HG02571 (cell line): ENCODE measurements at regions not wholly inside any gene's neighbourhood (a gene's known extent, or its start where the extent isn't known, plus 50 kb on each side); places are given as distances from the start of the nearest gene placed in this dataset.
A peak's percentile ranks its signal among the peaks of the same experiment; 100 is the strongest.
"Not testable (repeated sequence)": the region's sequence is repeated elsewhere in the genome, so short reads cannot be mapped to it uniquely, and the experiment has no call there.

Experiments
- ATAC-seq: cut with Tn5 transposase; IDR thresholded peaks from one replicate; pipeline ENCODE4 v1.9.1; 2021; ENCODE audit warnings: mild to moderate bottlenecking, moderate library complexity; ENCODE audit not compliant: unreplicated experiment

- ATAC-seq, result not testable (repeated sequence)
These were observed 167.1 kb downstream of the GOSR1 start for GRCh38 chr17:30644287-30644686.

DNA sequence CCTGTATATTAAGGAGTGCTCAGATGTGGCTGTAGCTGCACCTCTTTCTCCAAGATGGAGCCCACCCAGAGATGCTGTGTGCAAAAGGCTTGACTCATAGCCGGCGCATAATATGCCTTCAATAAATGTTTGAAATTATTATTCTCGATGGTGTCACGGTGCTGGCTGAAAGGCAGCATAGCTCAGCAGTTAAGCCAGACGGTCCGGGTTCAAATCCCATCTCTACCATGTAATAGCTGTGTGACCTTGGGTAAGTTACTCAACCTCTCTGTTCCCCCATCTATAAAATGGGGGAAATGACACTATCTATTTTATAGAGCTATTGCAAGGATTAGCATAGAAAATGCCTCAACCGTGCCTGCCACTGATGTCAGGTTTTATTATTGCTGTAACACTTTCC is 164.2 kb downstream of the GOSR1 start:
- ATAC-seq, result not testable (repeated sequence)

DNA sequence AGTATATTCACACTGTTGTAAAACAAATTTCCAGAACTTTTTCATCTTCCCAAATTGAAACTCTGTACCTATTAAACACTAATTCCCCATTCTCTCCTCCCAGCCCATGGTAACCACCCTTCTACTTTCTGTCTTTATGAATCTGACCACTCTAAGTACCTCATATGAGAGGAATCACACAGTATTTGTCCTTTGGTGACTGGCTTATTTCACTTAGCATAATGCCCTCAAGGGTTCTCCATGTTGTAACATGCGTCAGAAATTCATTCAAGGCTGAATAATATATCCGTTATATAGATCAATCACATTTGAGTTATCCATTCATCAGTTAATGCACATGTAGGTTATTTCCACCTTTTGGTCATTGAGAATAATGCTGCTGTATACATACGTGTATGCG is 162.2 kb downstream of the GOSR1 start:
- ATAC-seq, result not testable (repeated sequence)

DNA sequence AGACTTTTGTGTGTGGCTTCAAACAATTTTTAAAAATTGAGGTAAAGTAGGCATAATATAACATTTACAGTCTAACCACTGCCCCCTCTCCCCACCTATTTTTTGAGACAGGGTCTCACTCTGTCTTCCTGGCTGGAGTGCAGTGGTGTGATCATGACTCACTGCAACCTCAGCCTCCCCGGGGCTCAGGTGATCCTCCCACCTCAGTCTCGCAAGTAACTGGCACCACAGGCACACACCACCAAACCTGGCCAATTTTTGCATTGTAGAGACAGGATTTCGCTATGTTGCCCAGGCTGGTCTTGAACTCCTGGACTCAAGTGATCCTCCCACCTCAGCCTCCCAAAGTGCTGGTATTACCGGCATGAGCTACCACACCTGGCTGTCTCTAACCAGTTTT is 161.8 kb downstream of the GOSR1 start:
- ATAC-seq, result not testable (repeated sequence)

DNA sequence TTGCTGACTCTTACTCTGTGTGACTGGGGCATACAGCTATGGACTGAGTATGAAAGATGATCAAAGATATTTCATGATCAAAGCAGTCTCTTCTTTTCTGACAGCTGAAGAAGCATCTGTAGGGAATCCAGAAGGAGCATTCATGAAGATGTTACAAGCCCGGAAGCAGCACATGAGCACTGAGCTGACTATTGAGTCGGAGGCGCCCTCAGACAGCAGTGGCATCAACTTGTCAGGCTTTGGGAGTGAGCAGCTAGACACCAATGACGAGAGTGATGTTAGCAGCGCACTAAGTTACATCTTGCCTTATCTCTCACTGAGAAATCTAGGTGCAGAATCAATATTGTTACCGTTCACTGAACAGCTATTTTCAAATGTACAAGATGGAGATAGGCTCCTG is 154.4 kb downstream of the GOSR1 start:
- ATAC-seq, result not testable (repeated sequence)

- ATAC-seq, result not testable (repeated sequence)
These were observed 148.2 kb downstream of the GOSR1 start for GRCh38 chr17:30625380-30625779.

GRCh38 chr17:30624180-30624579 is 147.0 kb downstream of the GOSR1 start:
- not testable (repeated sequence) for ATAC-seq

GRCh38 chr17:30609682-30610081 is 132.5 kb downstream of the GOSR1 start:
- ATAC-seq, result not testable (repeated sequence)

GRCh38 chr17:30605523-30605922 is 128.3 kb downstream of the GOSR1 start:
- no peak for ATAC-seq

- ATAC-seq, result no peak
These were observed 127.8 kb downstream of the GOSR1 start for GRCh38 chr17:30605027-30605426.

DNA sequence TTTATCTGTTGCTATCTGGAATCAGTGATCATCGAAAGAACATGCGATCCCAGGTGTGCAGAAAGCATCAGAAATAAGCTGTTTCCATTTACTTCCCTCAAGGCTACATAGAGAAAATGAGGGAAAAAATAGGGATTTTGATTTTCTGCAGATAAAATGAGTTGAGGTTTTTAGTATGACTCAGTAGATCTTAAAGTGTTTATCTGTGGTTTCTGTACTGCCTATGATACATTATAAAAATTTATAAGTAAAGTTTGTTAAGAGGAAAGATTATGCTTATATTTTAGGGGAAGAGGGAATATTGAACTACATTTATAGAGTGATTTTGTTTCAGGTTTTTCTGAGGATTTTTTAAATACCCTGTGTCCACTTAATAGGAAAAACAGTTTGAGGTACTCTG is 125.2 kb downstream of the GOSR1 start:
- ATAC-seq, result not testable (repeated sequence)

DNA sequence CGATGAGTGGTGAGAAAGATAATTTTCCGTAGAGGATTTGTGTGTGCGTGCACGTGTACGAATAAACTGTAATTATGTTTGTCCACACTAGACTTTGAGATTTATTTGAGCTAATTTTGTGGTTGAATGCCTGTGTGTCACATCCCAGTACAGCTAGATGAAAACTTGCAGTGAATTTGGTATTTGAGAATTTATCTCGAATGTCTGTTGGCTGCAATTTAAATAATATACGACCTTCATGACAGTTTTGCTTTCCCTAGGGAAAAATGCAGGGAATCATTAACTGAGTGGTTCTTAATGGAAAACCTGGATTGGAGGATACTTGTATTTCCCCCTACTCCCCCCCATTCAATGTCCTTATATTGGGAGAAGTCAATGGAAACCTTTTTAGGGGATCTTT is 124.8 kb downstream of the GOSR1 start:
- not testable (repeated sequence) for ATAC-seq

DNA sequence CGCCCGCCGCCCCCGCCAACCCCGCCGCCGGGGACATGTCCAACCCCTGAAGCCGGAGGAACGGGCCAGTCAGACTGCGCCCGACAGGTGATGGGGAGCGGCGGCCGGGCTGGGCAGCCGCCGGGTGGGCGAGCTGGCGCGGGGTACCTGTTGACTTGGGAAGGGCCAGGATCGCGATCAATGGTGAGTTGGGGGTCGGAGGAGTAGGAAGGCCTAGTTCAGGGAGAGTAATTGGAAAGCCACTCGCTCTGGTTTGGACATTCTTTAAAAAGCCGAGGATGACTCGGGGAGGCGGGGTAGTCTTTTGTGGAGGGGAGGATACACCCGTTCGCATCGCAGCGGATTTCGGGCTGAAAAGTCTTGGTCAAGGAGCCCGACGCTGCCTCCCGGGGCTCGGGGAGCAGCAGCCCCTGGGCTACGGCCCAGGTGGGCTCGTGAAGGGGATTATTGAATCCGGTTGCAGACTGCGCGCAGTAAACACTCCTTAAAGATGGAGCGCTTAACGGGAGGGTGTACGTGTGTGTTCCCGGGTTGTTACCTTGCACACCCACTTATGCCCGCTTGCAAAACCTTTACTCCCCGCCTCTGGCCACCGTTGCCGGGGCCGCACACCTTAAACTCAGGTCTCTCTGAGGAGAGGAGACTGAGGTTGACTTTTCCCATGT is 123.8 kb downstream of the GOSR1 start:
- ATAC-seq, result no peak

DNA sequence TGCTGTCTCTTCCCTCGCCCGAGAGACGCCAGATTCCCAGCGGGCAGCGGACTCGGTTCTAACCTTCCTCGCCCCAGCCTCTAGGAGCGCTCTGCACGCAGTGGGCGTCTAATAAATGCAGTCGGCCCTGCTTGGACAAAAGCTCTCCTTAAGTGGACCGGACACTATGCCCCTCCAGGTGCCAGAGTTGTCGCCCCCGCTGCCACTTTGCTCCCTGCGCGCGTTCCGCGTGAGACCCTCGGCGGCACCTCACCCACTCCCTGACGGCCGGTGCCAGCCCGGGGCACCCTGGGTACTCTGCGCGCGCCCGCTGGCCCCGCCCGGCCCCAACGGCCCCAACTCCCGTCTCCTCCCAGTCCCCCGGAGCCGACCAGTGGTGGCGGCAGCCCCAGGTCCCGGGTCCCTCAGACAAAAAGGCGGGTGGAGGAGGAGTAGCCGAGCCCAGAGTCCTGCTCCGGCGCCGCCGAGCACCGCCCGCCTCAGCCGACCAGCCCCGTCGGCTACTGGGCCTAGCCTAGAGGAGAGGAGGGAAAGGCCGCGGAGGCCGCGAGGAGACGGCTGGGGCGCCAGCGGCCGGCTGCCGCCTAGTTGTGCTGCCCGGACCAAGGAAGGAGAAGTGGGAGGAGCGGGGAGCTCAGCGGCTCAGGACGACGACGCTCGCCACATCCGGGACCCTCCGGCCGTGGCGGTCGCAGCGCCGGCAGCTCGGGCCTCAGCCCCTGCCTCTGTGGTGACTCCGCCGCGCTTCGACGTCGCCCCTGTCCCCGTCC is 123.0 kb downstream of the GOSR1 start:
- ATAC-seq, result peak; percentile 88

- ATAC-seq, result no peak
These were observed 122.3 kb downstream of the GOSR1 start for GRCh38 chr17:30599428-30600059.

GRCh38 chr17:30597776-30598288 is 120.6 kb downstream of the GOSR1 start:
- no peak for ATAC-seq

- ATAC-seq, result not testable (repeated sequence)
These were observed 120.0 kb downstream of the GOSR1 start for GRCh38 chr17:30596948-30597775.

GRCh38 chr17:30594953-30595371 is 117.8 kb downstream of the GOSR1 start:
- not testable (repeated sequence) for ATAC-seq

DNA sequence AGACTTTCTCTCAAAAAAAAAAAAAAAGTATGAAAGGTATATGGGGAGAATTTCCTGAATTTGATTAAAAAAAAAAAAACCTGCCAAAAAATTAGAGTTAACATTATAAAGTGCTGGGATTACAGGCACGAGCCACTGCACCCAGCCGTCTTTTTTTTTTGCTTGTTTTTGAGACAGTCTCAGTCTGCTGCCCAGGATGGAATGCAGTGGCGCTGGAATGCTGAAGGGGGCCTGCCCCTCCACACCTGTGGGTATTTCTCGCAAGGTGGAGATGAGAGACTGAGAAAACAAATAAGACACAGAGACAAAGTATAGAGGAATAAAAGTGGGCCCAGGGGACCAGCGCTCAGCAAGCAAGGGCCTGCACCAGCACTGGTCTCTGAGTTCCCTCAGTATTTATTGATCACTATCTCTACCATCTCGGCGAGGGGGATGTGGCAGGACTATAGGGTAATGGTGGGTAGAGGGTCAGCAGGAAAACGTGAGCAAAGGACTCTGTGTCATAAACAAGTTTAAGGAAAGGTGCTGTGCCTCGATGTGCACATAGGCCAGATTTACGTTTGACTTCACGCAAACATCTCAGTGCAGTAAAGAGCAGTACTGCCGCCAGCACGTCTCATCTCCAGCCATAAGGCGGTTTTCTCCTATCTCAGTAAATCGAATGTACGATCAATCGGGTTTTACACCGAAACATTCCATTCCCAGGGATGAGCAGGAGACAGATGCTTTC is 117.2 kb downstream of the GOSR1 start:
- ATAC-seq, result no peak
